ENCODE measurements at regions not wholly inside any gene's neighbourhood (a gene's known extent, or its start where the extent isn't known, plus 50 kb on each side); places are given as distances from the start of the nearest gene placed in this dataset.
"Not testable (repeated sequence)": the region's sequence is repeated elsewhere in the genome, so short reads cannot be mapped to it uniquely, and the experiment has no call there.

DNA sequence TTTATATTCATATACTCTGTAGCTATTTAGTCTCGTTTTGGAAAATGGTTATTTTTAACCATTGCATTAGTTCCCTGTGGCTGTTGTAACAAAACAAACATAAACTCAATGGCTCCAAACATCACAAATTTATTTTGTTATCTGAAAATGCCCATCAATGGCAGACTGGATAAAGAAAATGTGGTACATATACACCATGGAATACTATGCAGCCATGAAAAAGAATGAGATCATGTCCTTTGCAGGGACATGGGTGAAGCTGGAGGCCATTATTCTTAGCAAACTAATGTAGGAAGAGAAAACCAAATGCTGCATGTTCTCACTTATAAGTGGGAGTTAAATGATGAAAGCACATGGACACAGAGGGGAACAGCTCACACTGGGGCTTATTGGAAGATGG, 938.7 kb downstream of the NLGN4X start:
- TF ChIP-seq CTCF (IDR thresholded peaks at IDR 0.05; ENCODE audit: extremely low read depth in 1 of 2, insufficient read depth in 1 of 2, low read depth in 1 of 2, low read length in 2 of 2); GATA2 (IDR thresholded peaks at IDR 0.05; ENCODE audit: insufficient read depth, insufficient read length, low read depth, low read length); MAX (IDR thresholded peaks at IDR 0.05; ENCODE audit: insufficient read depth, insufficient read length); EZH2 (IDR thresholded peaks at IDR 0.05; ENCODE audit: borderline replicate concordance, low read depth, low read length, severe bottlenecking); MYC (IDR thresholded peaks at IDR 0.05; ENCODE audit: low read depth, low read length); POLR2A (IDR thresholded peaks at IDR 0.05; ENCODE audit: low read depth, low read length); JUN (IDR thresholded peaks at IDR 0.05; ENCODE audit: borderline replicate concordance, insufficient read depth, insufficient read length, low read depth); POLR2AphosphoS5 (IDR thresholded peaks at IDR 0.05; ENCODE audit: insufficient read depth, low read depth, low read length): not testable (repeated sequence)
